ENCODE measurements at regions not wholly inside any gene's neighbourhood (a gene's known extent, or its start where the extent isn't known, plus 50 kb on each side); places are given as distances from the start of the nearest gene placed in this dataset.

DNA sequence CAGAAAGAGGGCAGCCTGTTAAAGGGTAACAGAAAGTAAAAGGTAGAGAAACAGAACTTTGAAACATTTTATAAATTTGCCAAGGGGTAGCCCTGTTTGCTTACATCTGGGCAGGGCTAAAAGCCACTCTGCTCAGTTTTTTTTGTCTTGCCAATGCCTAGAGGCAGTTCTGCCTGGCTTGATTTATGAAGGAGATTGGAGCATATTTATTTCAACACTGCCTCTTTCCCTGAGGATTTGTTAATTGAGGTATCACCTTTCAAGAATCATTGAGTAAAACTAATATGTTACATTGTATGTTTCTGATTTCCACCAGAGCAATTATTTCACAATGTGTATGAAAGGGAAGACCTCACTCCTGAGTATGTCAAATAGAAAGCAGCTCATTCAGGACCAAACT lies 160.8 kb downstream of the GXYLT1 start:
- H3K27me3 Mint-ChIP-seq (ENCODE audit: unreplicated experiment): peaks cover 2% of the 10 kb centered on the region
- DNase-seq (ENCODE audit: low spot score): no peak
- peaks cover 25% of the 10 kb centered on the region for H3K4me1 Mint-ChIP-seq (ENCODE audit: unreplicated experiment)
- H3K36me3 Mint-ChIP-seq (ENCODE audit: low read depth, unreplicated experiment): peaks cover 6% of the 10 kb centered on the region
- no peak overlapping the region for H3K27ac Mint-ChIP-seq (ENCODE audit: unreplicated experiment)
- TF ChIP-seq CTCF (IDR thresholded peaks at IDR 0.05; ENCODE audit: unreplicated experiment): no peak
- no peak overlapping the region for H3K4me3 Mint-ChIP-seq (ENCODE audit: unreplicated experiment)
- peaks cover 6% of the 10 kb centered on the region for H3K9me3 Mint-ChIP-seq (ENCODE audit: unreplicated experiment)

DNA sequence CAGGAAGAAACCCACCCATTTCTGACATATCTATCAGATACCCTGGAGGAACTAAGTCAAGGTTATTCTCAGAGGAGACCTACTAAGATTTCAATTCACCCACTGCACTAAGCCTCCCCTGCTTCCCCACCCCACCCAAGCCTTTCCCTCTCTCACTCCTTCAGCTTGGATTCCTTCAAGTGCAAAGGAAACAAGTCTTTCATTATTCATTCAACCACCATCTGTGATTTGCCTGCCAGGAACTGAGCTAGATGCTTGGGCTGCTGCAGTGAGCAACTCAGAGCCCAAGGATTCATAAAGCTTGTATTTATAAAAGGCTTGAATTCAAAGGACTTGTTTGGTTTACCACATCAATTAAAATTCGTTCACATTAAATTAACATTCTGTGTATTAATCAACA lies 161.3 kb downstream of the GXYLT1 start:
- no peak for DNase-seq (ENCODE audit: low spot score)
- Mint-ChIP-seq H3K27me3 (ENCODE audit: unreplicated experiment) (peaks cover 2% of the 10 kb centered on the region), H3K4me1 (ENCODE audit: unreplicated experiment) (peaks cover 25% of the 10 kb centered on the region), H3K9me3 (ENCODE audit: unreplicated experiment) (peaks cover 6% of the 10 kb centered on the region), H3K4me3 (ENCODE audit: unreplicated experiment) (no peak overlapping the region), H3K36me3 (ENCODE audit: low read depth, unreplicated experiment) (peaks cover 6% of the 10 kb centered on the region), H3K27ac (ENCODE audit: unreplicated experiment) (no peak overlapping the region)
- TF ChIP-seq CTCF (IDR thresholded peaks at IDR 0.05; ENCODE audit: unreplicated experiment): no peak

- Mint-ChIP-seq H3K27ac (ENCODE audit: unreplicated experiment) (no peak overlapping the region), H3K4me3 (ENCODE audit: unreplicated experiment) (no peak overlapping the region), H3K4me1 (ENCODE audit: unreplicated experiment) (peaks cover 25% of the 10 kb centered on the region), H3K27me3 (ENCODE audit: unreplicated experiment) (peaks cover 2% of the 10 kb centered on the region), H3K9me3 (ENCODE audit: unreplicated experiment) (peaks cover 10% of the 10 kb centered on the region), H3K36me3 (ENCODE audit: low read depth, unreplicated experiment) (peaks cover 6% of the 10 kb centered on the region)
- no peak for DNase-seq (ENCODE audit: low spot score)
- TF ChIP-seq CTCF (IDR thresholded peaks at IDR 0.05; ENCODE audit: unreplicated experiment): no peak
Observed at GRCh38 chr12:41981758-41982157, 162.9 kb downstream of the GXYLT1 start.

DNA sequence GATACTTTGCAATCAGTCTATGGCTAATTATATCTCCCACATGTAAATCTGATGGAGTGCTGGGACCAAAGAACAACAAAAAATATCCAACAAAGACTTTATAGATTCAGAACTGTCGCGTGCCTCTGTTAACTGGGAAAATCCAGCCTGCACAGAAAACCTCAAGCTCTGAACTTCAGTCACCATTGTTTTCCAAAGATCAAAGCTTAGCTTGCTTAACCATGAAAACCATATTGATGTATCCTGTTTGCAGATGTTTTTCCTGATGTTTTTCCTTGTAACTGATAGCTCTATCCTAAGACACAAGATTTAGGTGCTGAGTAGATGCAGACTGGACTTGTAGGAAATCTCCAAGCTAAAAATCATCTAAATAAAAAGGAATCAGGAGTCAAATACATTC lies 163.7 kb downstream of the GXYLT1 start:
- Mint-ChIP-seq H3K4me3 (ENCODE audit: unreplicated experiment) (no peak overlapping the region), H3K9me3 (ENCODE audit: unreplicated experiment) (peaks cover 10% of the 10 kb centered on the region), H3K27me3 (ENCODE audit: unreplicated experiment) (no peaks in the 10 kb centered on the region), H3K4me1 (ENCODE audit: unreplicated experiment) (peaks cover 25% of the 10 kb centered on the region), H3K36me3 (ENCODE audit: low read depth, unreplicated experiment) (peaks cover 6% of the 10 kb centered on the region), H3K27ac (ENCODE audit: unreplicated experiment) (no peak overlapping the region)
- no peak for DNase-seq (ENCODE audit: low spot score)
- TF ChIP-seq CTCF (IDR thresholded peaks at IDR 0.05; ENCODE audit: unreplicated experiment): no peak

GRCh38 chr12:41980390-41980789 lies 164.3 kb downstream of the GXYLT1 start:
- peaks cover 6% of the 10 kb centered on the region for H3K36me3 Mint-ChIP-seq (ENCODE audit: low read depth, unreplicated experiment)
- H3K4me3 Mint-ChIP-seq (ENCODE audit: unreplicated experiment): no peak overlapping the region
- H3K27ac Mint-ChIP-seq (ENCODE audit: unreplicated experiment): no peak overlapping the region
- no peak for TF ChIP-seq CTCF (IDR thresholded peaks at IDR 0.05; ENCODE audit: unreplicated experiment)
- H3K27me3 Mint-ChIP-seq (ENCODE audit: unreplicated experiment): no peaks in the 10 kb centered on the region
- no peak for DNase-seq (ENCODE audit: low spot score)
- peaks cover 25% of the 10 kb centered on the region for H3K4me1 Mint-ChIP-seq (ENCODE audit: unreplicated experiment)
- peaks cover 10% of the 10 kb centered on the region for H3K9me3 Mint-ChIP-seq (ENCODE audit: unreplicated experiment)
